RCC 7860 (cell line): ENCODE measurements at regions not wholly inside any gene's neighbourhood (a gene's known extent, or its start where the extent isn't known, plus 50 kb on each side); places are given as distances from the start of the nearest gene placed in this dataset.
"Not testable (repeated sequence)": the region's sequence is repeated elsewhere in the genome, so short reads cannot be mapped to it uniquely, and the experiment has no call there.

Experiments used
- DNase-seq: peaks from one replicate; pipeline ENCODE4 v3.0.0-alpha.2; 2015; ENCODE audit warnings: low spot score
- FAIRE-seq: peaks from 2 replicates; lab custom pipeline; 2012; peaks lifted over from hg19 to GRCh38; lab: Jason Lieb, UNC

- no peak for DNase-seq
- FAIRE-seq = no peak
These were observed 655.3 kb downstream of the SH3BGRL start for GRCh38 chrX:81857192-81857591.

- DNase-seq = no peak
- no peak for FAIRE-seq
These were observed 665.0 kb downstream of the SH3BGRL start for GRCh38 chrX:81866873-81867272.

- no peak for FAIRE-seq
- DNase-seq = no peak
These were observed 667.1 kb downstream of the SH3BGRL start for GRCh38 chrX:81868979-81869378.

- no peak for DNase-seq
- FAIRE-seq = no peak
These were observed 672.9 kb downstream of the SH3BGRL start for GRCh38 chrX:81874807-81875206.

- DNase-seq (no peak), FAIRE-seq (no peak)
These were observed 673.9 kb downstream of the SH3BGRL start for GRCh38 chrX:81875800-81876199.

GRCh38 chrX:81876437-81876836, 674.5 kb downstream of the SH3BGRL start:
- DNase-seq (no peak), FAIRE-seq (no peak)

GRCh38 chrX:81890521-81890920, 688.6 kb downstream of the SH3BGRL start:
- no peak for FAIRE-seq

GRCh38 chrX:81900522-81900921, 698.6 kb downstream of the SH3BGRL start:
- DNase-seq = no peak
- no peak for FAIRE-seq

More at GRCh38 chrX:81890521-81890920, 688.6 kb downstream of the SH3BGRL start:
- DNase-seq = no peak

- FAIRE-seq (no peak), DNase-seq (no peak)
These were observed 723.9 kb downstream of the SH3BGRL start for GRCh38 chrX:81925812-81926211.

GRCh38 chrX:81945911-81946310, 744.0 kb downstream of the SH3BGRL start:
- not testable (repeated sequence) for FAIRE-seq, DNase-seq

GRCh38 chrX:81957318-81957717, 755.4 kb downstream of the SH3BGRL start:
- DNase-seq (no peak), FAIRE-seq (no peak)

GRCh38 chrX:81957900-81958545, 756.1 kb downstream of the SH3BGRL start:
- no peak for FAIRE-seq
- DNase-seq = no peak

- FAIRE-seq (no peak), DNase-seq (no peak)
These were observed 758.1 kb downstream of the SH3BGRL start for GRCh38 chrX:81959964-81960363.

GRCh38 chrX:81974413-81974812, 772.5 kb downstream of the SH3BGRL start:
- not testable (repeated sequence) for FAIRE-seq, DNase-seq

GRCh38 chrX:81979806-81980515, 778.1 kb downstream of the SH3BGRL start:
- no peak for DNase-seq
- no peak for FAIRE-seq

GRCh38 chrX:81987217-81987616, 785.3 kb downstream of the SH3BGRL start:
- not testable (repeated sequence) for DNase-seq, FAIRE-seq

GRCh38 chrX:81996166-81996565, 794.3 kb downstream of the SH3BGRL start:
- no peak for DNase-seq
- no peak for FAIRE-seq

GRCh38 chrX:82029571-82030218, 827.8 kb downstream of the SH3BGRL start:
- FAIRE-seq = no peak
- no peak for DNase-seq

GRCh38 chrX:82031250-82031649, 829.3 kb downstream of the SH3BGRL start:
- FAIRE-seq = no peak
- DNase-seq = no peak

- FAIRE-seq (no peak), DNase-seq (no peak)
These were observed 836.9 kb downstream of the SH3BGRL start for GRCh38 chrX:82038793-82039192.

GRCh38 chrX:82041034-82041433, 839.1 kb downstream of the SH3BGRL start:
- no peak for DNase-seq
- no peak for FAIRE-seq

GRCh38 chrX:82058728-82059127, 856.8 kb downstream of the SH3BGRL start:
- DNase-seq (no peak), FAIRE-seq (no peak)
